ENCODE measurements at regions not wholly inside any gene's neighbourhood (a gene's known extent, or its start where the extent isn't known, plus 50 kb on each side); places are given as distances from the start of the nearest gene placed in this dataset.
"Not testable (repeated sequence)": the region's sequence is repeated elsewhere in the genome, so short reads cannot be mapped to it uniquely, and the experiment has no call there.

DNA sequence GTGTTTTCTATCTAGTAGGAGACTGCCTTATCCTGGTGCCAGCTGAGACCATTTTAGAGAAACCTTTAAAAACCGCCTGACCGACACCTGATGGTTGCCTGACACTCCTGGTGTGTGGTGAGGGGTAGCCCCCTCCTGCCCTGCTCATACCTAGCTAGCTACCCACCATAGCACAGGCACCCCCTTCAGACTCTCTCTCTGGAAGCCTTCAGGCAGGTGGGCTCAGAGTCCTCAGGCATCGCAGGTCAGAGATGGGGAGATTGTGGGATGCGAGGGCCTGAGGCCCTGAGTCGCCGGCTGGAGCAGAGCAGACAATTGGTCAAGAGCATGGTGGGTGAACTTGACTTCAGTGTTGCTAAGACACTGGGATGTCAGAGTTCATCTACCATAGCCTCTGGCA lies 424.6 kb downstream of the BRD1 start:
- peak; percentile 28 for DNase-seq

DNA sequence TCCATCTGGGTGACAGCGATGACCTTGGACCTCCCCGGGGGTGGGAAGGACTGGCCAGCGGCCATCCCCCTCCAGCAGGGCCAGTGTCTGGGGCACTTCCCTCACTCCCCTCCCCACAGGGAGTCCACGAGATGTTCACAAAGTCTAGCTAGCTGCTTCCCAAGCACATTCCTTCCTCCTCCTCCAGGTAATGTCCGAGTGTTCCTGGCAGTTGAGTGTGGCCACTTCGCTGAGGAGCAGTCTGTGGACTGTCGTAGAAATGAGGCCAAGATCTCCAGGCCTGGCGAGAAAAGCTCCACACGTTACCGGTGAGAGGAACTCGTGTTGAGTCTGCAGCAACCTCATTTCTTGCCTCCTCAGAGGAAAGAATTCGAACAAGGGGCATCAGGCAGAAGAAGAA lies 425.5 kb downstream of the BRD1 start:
- peak; percentile 24 for DNase-seq

DNA sequence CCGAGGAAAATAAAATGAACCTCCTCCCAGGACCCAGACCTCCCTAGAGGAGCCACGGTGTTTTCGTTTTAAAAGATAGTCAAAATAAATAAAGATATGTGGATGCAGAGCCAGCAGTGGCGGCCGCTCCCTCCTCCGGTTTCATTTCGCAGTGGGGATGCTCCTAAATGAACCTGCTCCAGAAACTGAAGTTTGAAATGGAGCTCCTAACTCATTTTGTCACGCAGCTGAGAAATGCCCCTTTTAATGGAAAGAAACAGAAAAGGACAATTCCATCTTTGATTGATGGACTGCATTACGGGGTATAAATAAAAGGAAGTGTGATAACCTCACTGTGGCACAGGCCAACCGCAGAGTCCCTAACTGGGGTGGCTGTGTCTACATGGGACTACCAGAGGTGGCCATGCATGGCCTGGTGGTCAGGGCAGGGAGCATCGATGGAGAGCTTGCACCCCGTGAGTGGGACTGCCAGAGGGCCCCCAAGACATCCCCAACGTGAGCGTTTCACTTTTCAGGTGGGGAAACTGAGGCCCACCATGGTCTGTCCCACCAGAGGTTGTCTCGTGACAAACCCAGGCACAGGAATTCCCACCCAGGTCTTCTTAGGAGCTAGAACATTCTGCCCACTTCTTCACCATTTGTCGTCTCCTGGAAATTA lies 426.6 kb downstream of the BRD1 start:
- peak; percentile 27 for DNase-seq

DNA sequence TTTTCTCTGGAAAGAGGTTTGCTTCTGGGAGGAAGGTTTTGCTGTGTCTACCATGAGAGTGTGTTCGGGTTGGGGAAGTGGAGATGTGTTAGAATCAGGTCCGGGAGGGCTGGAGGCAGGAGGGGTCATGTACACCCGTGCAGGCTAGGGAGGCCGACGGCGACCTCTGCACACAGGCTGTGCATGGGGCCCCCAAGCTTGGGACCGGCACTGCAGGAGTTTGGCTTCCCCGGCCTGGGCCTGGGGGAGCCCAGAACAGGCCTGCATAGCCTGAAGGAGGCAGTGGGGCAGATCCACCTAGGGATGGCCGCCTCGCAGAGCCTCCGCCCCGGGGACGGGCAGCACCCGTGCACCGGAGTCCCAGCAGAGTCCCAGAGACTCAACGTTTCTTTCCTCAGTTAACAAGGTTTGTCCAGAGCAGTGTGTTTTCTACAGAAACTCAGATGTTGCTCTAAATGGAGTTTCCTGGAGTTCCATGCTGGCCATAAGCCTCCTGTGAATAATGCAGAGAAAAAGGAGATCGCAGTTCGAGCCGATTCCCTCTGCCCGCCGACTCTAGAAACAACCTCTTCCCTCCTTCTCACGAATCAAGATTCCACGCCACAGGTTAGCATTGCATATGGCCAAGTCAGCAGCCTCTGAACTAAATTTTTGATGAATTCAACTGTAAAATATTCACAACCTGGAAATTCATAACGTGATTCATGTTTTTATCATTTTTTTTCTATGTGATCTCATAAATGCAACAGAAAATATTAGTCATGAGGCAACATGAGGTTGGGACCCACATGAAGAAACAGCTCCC lies 427.3 kb downstream of the BRD1 start:
- no peak for DNase-seq

DNA sequence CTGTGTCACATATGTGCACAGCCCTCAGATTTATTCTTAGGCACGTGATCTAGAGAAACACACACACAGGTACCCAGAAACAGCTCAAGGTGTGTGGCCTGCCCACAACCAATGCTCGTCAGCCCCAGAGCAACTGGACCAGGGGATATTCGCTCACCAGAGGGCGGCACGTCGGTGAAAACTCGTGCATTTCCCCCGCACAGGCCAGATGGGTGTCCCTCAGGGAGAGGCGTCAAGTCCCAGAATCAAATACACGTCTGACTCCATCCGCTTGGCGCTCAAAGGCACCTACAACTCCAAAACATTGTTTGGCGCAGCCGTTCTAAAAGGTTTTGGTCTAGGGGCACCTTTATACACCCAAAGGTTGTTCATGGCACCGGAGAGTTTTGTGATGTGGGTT lies 429.0 kb downstream of the BRD1 start:
- DNase-seq = no peak

DNA sequence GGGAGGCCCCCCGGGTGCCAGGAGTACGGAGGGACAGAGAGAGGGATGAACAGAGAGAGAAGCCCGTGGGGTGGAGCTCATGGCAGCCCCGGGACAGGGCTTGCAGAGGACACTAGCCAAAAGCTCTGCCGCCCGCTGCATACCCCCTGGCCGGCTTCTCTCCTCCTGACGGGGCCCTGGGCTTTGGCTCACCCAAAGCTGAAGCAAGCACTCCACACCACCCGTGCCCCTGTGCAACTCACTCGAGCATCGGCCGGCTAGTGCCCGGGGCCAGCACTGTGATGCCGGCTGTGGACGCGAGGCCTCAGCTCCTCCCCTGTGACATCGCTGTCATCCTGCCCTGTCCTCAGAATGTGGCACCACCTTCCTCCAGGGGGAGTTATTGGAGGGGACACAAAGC lies 429.6 kb downstream of the BRD1 start:
- DNase-seq = no peak

DNA sequence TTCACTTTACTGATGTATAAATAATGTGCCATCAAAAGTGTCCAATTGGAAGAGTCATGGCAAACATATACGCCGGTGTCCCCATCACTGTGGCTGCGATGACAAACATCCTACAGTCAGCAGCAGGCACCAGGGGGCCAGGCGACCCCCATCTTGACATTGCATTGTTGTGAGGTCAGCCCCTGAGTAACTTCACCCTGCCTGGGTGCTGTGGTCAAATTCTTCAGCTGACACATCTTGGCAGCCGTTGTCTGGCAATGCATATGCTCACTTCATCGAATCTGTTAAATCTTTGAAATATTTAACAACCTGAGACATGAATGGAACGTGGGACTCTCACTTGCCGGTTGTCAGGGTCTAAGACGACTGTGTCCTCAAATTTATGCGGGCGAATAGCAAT lies 430.9 kb downstream of the BRD1 start:
- DNase-seq = no peak

DNA sequence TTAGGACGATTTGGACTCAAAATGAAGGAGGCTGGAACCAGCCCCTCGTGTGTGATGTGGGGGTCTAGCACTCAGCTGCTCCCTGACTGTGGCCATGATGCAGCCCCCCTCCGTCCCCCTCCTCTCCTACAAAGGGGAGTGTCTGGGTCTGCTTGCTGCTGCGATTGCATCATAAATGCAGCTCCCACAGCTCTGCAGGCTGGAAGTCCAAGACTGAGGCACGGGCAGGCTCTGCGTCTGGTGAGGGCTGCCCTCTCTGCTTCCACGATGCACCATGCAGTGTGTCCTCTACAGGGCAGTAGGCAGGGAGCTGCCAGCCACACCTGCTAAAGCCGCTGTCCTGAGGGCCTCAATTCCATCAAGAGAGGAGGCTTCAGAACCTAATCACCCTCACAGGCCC lies 432.1 kb downstream of the BRD1 start:
- DNase-seq = no peak

DNA sequence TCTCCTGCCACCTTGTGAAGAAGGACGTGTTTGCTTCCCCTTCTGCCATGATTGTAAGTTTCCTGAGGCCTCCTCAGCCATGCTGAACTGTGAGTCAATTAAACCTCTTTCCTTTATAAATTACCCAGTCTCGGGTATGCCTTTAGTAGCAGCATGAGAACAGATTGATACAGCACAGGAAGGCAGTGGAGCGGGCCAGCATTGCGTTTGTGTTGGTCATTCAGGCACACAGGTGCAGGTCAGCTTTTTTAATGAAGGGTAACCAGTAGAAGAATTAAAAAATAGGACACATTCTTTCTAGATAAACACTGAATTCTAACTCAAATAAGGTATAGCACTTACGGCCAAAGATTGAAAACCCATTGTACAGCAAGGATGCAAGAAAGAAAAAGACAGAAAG lies 432.6 kb downstream of the BRD1 start:
- DNase-seq = not testable (repeated sequence)

DNA sequence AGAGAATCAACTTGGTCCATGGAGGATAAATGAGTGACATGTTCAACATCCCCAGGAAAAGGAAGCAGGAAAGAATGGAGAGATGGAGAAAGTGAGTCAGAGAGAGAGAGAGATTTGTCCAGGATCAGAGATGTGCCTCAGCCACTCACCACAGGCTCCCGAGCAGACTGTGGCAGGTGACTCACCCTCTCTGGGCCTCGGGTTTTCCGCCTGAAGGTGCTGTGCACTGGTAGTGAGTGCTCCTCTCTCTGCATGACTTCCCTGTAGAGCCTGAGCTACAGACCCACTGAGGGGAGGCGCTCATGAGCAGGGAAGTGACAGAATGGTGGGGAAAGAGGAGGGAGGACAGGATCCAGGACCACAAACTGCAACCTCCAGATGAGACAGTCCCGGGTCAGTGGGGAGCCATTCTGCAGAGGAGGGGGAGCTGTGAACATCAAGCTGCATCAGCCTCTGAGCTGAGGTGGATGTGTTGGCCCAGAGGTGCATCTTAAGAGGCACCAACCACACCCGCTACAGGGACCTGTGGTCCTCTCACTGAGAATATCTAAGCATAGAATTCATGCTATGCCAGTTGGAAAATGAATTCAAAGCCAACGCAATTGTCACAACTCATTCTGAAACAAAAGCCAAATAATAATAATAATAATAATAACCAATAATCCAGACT lies 433.4 kb downstream of the BRD1 start:
- DNase-seq = no peak

DNA sequence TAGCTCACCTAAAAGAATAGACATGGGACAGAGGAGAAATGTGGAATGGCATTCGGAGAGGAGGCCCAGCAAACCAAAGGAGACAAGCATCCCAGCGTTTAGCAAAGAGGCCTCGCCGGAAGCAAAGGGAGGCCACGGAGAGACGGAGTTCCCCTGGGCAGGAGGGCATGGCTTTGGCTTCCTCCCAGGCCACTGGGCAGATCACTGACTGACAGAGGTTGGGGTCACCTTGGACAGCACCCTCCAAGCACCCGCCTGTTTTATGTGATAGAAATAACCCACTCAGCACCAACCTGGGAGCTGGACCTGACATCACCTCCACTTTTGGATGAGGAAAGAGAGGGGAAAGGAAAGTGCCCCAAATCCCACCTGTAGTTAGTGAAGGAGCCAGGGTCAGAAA lies 434.1 kb downstream of the BRD1 start:
- no peak for DNase-seq

DNA sequence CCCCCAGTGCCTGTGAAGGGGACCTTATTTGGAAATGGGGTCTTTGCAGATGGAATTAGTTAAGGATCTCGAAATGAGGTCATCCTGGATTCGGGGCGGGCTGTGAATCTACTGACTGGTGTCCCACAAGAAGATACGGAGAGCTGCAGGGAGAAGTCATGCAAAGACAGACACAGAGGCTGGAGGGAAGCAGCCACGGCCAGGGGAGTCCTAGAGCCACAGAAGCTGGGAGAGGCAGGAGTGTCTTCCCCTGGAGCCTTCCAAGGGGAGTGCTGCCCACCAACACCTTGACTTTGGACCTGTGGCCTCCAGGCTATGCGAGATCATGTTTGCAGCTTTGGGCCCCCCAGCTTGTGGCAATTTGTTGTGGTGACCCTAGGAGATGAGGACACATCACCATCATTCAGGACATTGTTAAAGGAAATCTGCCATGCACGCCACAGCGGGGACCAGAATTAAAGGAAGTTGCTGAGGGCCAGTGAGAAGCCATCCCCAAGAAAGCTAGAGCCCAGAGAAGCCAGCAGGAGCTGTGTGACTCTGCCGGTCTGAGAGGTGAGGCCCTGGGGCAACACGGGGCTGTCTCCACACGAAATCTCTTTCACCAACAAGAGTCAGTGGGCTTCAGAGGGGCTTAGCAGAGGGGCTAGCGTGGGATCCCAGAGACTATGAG lies 434.7 kb downstream of the BRD1 start:
- no peak for DNase-seq

DNA sequence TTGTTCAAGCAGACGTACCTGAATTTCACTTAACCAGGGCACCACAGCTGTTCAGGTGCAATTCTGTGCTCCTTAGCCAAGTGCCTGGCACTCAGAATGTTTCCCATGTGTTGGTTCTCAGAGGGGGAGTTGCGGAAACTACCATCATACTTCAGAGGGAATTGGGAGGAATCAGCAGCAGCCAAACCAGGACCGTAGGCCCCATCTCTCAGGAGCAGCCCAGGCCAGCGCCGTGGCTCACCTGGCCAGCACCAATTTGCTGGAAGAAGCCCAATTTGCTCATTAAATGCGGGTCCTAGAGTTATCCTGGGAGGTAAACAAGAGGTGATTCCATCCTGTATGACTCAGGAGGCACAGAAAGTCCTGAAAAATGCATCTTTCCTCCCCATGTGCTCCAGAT lies 435.4 kb downstream of the BRD1 start:
- DNase-seq = no peak

DNA sequence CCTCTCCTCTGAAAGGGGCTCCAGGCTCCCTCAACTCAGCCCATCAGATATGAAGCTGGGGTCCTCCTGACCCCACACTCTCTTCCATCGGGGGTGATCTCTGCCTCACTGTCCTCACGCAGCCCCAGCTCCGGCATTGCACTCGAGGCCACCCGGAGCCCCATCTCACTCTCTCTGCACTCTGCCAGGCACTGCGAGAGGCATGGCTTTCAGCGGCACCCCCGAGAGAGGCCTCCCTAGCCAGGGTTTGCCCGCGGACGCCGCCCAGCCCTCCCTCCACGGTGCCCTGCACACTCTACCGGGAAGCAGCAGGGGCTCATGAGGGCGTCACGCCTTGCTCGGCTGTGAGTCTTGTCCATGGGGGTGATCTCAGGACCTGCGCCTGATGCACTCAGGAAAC lies 436.2 kb downstream of the BRD1 start:
- no peak for DNase-seq

DNA sequence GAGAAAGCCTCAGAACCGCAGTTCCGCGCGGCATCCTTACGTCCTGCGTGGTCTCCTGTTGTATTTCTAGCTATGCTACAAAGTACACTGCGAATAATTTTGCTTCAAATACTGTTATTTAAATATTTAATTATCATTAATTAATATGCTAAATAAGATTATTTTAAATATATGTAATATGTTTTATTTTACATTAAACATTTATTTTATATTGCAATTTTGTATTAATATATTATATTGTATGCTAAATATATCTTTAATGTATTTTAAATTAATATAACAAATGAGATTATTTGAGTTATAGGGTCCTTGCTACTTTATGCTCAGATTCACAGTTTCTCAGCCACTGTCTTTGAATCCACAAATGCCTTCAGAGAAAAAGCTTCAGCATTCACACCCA lies 436.7 kb downstream of the BRD1 start:
- DNase-seq = no peak

DNA sequence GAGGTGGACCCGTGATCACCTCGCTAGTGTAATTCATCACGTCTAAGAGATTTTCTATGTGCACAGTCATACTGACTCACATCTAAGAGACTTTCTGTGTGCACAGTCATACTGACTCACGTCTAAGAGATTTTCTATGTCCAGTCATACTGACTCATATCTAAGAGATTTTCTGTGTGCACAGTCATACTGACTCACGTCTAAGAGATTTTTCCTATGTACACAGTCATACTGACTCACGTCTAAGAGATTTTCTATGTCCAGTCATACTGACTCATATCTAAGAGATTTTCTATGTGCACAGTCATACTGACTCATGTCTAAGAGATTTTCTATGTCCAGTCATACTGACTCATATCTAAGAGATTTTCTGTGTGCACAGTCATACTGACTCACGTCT lies 443.8 kb downstream of the BRD1 start:
- not testable (repeated sequence) for DNase-seq

DNA sequence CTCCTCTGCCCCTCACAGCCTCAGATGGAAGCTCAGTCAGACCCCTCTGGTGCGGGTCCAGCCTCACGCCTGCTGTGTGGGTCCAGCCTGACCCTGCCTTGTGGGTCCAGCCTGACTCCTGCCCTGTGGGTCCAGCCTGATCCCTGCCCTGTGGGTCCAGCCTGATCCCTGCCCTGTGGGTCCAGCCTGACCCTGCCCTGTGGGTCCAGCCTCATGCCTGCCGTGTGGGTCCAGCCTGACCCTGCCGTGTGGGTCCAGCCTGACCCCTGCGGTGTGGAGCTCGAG lies 445.3 kb downstream of the BRD1 start:
- no peak for DNase-seq

DNA sequence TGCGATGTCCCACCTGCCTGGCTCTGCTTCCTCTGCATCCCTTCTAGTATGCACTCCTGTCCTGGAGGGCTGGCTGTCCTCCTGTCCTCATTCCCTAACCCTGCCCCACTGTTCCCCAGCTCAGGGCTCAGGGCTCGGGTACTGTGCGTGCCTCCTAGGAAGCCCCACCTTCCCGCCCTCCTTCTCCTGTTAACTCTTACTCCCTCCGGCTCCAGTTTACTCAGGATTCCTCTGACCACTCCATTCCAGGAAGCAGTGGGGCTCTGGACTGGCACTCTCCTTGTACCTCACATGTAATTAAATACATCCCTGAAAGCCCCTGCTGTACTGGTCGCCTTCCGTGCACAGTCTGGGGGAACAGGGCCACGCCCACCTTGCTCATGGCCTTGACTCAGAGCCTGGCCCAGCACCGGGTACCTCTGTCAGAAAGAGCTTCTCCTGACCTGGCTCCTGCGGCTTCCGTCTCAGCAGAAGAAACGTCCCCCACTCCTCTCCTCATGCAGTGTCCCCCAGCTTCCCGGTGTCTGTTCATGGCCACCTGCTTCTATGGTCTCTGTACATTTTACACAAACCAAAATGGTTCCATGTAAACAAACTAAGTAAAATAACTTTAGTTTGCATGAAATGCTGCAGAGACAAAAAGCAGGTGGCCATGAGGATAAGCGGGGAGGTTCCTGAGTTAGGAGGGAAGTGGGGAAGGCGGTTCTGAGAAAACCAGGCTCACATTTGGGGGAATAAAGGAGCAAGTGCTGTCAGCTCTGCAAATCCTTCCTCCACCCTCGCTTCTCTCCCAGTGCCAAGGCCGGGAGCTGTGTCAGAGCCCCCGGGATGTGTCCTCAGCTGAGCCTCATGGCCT lies 445.9 kb downstream of the BRD1 start:
- DNase-seq = no peak

DNA sequence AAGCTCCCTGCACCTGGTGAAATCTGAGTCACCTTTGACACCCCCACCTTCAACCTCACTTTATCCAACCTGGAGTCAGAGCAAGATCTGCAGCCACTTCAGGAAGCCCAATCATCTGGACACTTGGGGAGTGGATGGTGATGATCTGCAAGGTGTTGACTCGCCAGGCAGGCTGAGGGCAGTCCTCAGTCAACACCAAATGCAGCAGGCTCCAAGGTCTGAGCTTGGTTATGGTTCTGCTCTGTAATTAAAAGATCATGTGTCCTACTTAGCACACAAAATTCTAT lies 446.9 kb downstream of the BRD1 start:
- DNase-seq = no peak

DNA sequence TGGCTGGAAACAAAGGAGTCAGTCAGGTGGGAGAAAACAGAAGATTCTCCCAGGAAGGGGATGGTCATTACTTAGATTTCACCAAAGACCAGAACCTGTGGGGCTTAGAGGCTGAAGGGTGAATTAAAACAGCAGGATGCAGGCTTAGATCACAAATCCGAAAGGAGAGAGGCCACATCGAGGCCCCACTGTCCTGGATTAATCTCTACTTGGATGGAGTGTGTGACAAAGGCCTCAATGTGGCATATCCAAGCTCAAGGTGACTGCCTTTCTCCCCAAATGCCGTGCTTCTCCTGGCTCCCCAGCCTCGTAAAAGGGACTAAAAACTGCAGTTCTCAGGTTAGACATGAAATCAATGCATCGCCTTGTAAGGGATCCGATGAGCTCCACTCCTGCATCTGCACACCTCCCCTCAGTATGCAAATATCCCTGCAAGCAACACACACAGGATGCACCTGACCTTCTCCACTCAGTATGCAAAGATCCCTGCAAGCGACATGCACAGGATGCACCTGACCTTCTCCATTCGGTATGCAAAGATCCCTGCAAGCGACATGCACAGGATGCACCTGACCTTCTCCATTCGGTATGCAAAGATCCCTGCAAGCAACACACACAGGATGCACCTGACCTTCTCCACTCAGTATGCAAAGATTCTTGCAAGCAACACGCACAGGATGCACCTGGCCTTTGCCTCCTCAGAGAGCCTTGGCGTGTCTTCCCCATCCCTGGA lies 447.4 kb downstream of the BRD1 start:
- DNase-seq = no peak

DNA sequence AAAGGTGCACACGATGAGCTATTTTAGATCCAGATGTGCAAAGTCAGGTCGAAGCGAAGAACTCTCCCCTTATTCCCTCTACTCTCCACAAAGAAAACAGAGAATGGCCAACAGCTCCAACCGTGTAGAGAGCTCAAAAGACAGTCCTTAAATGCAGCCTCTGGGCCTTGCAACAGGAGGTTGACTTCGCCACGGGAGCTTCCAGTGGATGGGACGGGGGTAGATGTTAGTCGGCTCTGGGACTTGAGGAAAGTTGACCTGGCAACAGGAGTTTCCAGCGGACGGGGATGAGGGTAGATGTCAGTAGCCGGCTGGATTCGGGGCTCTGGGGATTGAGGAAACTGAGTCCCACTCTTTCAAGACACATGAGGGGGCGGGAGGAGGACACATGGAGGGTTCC lies 450.4 kb downstream of the BRD1 start:
- DNase-seq = no peak

DNA sequence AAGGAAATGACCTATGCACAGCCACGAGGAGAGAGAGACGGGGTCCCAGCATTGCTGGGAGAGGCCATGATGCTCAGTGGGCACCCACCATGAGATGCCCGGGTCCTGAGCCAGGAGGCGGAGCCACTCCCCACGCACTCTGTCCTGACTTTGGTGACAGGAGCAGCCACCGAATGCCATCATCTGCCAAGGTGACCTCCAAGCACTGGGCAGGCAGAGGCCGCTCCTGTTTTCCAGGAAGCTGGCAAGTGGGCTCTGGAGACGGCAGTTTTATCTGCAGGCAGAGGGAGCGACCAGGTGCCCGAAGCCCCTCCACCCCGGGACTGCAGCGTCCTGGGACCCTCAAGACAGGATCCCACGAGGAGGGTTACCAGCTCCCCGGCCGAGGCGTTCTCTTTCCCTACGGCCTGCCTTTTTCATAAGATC lies 453.9 kb downstream of the BRD1 start:
- no peak for DNase-seq

DNA sequence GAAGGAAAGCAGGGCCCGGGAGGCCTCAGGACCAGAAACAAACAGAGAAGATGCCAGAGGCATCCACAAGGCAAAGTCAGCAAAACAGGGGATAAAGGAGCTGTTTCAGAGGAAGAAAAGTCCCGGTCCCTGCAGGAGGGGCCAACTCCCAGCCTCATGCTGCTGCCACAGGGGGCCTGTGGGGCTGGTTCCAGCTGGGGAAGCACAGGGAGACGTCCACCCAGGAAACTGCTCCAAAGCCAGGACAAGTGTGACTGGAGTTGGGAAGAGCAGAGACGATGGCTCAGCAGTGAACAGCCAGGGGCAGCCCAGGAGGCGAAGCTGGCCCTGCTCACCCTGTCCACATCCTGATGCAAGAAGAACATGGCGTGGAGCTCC lies 454.4 kb downstream of the BRD1 start:
- DNase-seq = peak; percentile 49
